CD4-positive, alpha-beta T cell treated with Interleukin-6 at 100 ng/mL for 8 hours (primary cell): ENCODE measurements at regions not wholly inside any gene's neighbourhood (a gene's known extent, or its start where the extent isn't known, plus 50 kb on each side); places are given as distances from the start of the nearest gene placed in this dataset.
"Not testable (repeated sequence)": the region's sequence is repeated elsewhere in the genome, so short reads cannot be mapped to it uniquely, and the experiment has no call there.

Source experiments
- DNase-seq: peaks from one replicate; pipeline ENCODE4 v3.0.0-alpha.2; 2020; ENCODE audit warnings: mixed read lengths, low spot score

DNA sequence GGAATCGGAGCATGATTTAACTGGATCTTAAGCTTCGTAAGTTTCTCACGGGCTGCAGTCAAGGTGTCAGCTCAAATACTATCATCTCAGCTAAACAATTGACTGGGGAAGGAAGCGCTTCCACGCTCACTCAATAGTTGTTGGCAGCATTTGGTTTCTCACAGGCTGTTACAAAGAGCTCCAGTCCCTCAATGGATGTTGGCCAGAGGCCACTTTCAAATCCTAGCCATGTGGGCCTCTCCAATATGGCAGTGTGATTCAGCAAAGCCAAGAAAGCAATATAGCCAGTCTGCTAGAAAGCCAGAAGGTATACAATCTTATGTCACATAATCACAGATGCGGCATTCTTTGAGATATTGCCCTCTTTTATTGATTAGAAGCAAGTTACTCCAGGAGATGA, 98.3 kb upstream of the PHACTR1 start:
- no peak for DNase-seq

DNA sequence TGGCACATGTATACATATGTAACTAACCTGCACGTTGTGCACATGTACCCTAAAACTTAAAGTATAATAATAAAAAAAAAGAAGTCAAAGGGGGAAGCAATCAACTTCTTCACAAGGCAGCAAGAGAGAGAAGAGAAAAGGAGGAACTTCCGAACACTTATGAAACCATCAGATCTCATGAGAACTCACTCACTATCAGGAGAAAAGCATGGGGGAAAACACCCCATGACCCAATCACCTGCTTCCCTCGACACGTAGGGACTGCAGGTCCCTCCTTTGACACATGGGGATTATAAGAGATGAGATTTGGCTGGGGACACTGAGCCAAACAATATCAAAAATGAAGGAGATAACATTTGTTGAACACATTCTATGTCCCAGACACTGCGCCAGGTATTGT, 94.8 kb upstream of the PHACTR1 start:
- no peak for DNase-seq

DNA sequence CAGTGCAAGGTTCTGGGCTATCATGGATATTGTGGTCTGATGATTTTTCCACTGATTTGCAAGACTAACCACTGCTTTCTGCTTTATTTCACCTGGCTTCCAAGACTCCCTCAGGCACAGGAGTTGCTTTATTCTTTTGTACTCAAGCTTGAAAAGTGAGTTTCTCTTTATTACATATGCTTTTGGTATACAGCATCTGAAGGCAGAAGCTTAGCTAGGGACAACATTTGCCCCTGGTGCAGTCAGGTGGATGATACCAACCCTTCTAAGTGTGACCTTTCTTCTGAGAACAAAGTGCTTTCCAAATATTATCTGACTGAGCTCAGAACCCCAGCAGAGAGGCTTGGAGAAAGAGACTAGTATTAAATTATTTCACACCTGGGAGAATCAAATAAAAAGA, 94.0 kb upstream of the PHACTR1 start:
- DNase-seq = no peak

DNA sequence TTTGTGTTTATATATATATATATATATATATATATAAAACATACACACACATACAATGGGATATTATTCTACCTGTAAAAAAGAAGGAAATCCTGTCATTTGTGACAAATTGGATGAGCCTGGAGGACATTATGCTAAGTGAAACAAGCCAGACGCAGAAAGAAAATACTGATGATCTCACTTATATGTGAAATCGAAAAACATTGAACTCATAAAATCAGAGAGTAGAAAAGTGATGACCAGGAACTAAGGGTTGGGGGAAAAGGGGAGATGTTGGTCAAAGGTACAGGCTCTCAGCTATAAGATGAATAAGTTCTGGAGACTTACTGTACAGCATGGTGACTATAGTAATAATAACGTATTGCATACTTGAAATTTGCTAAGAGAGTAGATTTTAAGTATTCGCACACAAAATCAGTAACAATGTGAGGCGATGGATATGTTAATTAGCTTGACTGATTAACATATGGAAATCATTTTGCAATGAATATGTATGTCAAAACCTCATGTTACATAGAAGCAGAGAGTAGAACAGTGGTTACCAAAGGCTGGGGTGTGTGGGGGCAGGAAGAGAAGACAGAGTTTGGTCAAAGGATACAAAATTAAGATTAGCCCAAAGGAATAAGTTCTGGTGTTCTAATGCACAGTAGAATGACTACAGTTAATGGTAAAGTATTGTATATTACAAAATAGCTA, 92.3 kb upstream of the PHACTR1 start:
- DNase-seq = no peak

DNA sequence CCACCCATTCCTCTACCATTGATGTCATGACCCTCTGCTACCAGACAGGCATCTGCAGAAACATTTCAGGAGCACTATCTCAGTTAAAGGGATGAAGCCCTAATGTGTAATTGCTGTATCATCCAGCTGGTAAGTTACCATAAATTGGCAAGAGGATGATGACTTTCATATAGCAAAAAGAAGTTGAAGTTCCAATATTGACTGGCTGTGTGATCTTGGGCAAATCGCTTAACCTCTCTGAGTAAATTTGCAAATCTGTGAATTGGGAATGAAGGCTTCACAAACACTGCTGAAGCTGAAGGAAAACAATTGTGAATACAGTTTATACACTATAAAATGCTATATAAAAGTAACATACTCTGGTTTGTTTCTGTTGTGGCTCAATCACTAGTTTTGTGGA, 89.5 kb upstream of the PHACTR1 start:
- DNase-seq = no peak

DNA sequence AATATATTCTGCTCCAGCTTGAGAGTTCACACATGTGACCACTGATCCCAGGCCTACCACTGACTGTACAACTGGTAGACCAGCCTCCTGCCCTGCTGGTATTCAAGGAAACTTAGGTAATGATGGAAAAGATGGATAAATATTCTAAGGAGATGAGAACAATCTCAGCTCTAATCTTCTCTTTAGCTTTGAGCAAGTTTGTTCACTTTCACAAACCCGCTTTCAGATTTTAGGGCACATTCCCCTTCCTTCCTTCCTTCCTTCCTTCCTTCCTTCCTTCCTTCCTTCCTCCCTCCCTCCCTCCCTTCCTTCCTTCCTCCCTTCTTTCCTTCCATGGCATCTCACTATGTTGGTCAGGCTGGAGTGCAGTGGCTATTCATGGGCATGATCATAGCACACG, 88.2 kb upstream of the PHACTR1 start:
- DNase-seq = no peak

DNA sequence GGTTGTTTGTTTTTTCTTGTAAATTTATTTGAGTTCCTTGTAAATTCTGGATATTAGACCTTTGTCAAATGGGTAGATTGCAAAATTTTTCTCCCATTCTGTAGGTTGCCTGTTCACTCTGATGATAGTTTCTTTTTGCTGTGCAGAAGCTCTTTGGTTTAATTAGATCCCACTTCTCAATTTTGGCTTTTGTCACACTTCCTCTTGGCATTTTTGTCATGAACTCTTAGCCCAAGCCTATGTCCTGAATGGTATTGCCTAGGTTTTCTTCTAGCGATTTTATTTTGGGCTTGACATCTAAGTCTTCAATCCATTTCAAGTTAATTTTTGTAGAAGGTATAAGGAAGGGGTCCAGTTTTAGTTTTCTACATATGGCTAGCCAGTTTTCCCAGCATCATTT, 82.8 kb upstream of the PHACTR1 start:
- DNase-seq = not testable (repeated sequence)

DNA sequence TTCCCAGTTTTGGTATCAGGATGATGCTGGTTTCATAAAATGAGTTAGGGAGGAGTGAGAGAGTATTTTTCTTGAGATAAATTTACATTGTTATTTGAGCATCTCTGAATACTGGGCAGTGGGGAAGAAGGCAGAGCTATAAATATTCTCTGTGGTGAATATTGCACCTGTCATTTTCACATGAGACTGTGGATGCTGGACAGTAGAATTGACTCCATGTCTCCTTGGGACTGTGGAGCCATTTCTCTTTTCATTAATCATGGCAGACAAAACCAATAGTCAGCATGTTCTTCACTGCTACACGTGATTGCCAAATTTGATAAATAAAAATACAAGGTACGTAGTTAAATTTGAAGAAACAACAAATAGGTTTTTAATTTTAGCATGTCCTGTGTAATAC, 81.2 kb upstream of the PHACTR1 start:
- DNase-seq = no peak

DNA sequence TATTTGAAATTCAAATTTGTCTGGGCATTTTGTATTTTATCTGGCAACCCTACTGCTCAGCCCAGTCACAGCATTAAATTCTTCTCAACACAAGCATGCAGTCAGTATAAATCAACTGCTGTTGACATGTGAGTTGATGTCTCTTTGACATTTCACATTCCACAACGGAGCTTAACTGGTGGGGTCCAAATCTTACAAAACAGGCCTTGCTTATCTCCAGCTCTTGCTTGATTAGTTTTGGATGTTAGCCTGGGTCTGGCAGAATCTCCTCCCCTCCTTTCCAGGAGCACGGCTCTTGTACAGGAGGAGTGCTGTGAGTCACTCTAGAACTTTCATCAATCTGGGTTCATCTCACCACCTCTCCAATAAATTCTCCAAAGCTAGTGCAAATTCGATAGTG, 80.8 kb upstream of the PHACTR1 start:
- DNase-seq = no peak

DNA sequence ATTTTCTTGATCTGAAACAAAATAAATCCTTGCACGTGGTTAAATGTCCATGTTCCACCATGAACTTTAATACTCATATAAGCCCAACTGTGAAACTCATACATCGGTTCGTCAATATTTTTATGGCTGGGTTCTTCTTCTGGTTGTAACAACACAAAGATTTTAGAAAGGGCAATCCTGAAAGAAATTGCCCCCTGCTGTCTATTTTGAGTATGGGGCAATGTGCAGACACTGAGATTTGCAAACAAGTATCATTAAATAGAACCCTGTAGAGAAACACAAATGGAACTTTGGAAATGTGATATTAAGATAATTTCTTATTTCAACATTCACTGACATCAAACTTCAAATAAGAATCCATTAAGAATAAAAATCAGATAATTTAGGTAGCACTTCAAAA, 80.2 kb upstream of the PHACTR1 start:
- DNase-seq = no peak

DNA sequence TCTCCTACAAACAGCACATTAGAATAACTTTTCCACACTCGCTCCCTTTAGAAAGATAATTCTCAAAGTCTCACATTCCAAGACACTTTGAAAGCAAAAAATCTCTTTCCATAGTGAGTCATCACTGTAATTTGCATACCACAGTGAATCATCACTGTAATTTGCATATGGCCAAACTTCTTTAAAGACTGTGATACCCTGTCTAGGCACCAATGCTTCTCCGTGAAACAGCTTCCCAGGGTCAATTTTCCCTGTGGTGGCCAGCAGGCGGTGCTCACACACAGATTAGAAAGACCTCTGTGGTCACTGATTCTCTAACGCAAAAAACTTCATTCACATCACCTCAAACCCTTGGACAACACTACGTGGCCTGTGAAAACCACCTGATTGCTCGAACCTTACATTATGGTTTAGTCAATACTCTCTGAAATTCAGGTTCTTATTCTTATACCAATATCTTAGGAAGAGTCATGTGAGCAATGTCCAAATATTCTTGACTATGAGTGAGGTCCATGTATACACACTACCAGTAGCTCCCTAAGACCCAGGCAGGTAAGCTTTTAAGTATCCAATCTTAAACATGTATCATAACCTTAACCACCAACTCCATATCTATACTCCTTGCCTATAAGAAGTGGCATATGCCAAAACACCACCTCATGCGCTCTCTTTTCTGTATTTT, 78.5 kb upstream of the PHACTR1 start:
- DNase-seq = no peak

DNA sequence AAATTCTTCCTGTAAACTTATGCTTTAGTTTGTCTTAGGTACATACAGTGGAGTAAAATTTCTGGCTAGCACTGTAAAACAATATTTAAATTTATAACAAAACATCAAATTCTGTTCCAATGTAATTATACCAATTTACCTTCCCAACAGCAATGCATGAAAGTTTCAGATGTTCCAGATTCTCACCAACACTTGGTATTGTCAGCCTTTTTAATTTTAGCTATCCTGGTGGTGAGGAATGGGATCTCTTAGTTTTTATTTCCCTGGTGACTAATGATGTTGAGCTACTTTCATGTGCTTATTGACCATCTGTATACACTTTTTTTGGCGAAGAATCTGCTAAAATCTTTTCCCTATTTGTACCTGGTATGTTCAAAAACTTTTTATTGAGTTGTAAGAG, 76.1 kb upstream of the PHACTR1 start:
- DNase-seq = no peak

DNA sequence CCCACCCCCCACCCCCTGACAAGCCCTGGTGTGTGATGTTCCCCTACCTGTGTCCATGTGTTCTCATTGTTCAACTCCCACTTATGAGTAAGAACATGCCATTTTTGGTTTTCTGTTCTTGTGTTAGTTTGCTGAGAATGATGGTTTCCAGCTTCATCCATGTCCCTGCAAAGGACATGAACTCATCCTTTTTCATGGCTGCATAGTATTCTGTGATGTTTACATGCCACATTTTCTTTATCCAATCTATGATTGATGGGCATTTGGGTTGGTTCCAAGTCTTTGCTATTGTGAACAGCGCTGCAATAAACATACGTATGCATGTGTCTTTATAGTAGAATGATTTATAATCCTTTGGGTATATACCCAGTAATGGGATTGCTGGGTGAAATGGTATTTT, 74.8 kb upstream of the PHACTR1 start:
- DNase-seq = not testable (repeated sequence)

DNA sequence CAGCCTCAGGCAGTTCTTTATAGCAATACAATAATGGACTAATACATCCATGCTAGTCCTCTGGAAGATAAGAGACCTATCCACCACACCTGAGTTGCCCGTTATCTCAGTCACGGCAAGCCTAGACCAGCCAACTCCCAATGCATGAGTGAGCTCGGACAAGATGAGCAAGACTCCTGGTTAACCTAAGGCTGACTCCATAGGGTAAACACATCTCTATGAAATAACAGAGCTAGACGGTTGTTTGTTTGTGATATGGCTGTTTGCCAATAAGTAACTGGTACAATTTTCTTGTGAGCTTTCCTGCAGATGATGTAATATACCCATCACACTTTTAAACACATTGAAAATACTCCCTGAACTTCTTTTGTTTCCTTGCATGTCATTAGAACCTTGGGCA, 70.6 kb upstream of the PHACTR1 start:
- no peak for DNase-seq

DNA sequence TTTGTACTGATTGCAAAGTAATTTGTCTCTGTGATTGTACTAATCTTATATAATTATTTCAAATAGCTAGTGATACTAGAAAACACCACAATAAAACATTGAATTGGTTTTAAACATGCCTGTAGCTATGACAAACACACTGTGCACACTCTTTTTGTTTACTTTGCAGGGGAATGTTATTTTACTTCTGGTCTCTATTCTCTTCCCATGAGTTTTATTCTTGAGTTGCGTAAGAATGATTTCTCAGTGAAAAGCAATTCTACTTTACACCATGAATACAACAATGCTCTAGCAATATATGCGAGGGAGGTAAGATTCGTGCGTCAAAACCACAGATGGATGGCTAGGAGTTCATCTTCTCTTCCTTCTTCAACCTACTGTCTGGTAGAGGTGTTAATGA, 68.4 kb upstream of the PHACTR1 start:
- DNase-seq = no peak

DNA sequence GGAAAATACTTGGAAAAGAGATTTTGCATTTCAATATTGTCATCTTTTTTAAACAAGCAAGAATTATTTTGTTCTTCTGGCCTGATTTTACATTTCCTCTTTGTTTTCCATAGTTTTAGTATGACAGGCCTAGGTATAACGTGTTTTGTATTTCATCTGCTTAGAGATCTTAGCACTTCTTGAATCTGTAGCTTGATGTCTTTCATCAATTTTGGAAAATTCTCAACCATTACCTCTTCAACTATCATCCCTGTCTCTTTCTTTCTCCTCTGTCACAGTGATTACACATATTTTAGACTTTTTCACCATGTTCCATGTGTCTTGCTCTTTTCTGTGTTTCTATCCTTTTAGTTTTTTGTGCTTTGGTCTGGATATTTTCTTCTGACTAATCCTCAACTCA, 67.2 kb upstream of the PHACTR1 start:
- DNase-seq = no peak

DNA sequence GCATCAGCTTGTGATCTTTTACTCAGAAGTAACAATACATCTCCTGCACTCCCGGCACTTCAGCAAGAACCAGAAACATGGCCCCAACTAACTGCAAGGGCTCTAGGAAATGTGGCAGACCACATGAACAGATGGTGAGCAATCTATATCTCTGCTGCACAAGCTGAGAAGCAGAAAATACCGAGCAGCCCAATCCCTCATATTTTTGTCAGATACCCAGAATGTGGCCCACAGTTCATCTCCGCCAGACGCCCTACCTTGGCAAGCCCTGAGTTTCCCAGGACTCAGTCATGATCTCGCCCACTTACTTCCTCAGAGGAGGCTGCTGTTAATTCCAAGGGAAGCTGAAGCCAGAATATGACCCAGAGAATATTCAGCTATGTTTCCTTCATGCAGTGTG, 63.1 kb upstream of the PHACTR1 start:
- no peak for DNase-seq

DNA sequence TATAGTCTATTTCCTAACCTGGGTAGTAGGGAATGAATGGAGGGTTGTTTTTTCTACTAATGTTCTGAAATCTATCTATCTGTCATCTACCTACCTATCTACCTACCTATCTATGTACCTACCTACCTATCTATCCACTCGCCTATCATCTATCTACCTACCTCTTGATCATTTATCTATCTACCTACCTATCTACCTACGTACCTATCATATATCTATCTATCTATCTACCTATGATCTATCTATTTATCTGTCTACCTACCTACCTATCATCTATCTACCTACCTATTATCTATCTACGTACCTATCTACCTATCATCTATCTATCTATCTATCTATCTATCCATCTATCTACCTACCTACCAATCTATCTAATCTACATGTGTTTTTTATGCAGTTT, 62.5 kb upstream of the PHACTR1 start:
- DNase-seq = no peak

DNA sequence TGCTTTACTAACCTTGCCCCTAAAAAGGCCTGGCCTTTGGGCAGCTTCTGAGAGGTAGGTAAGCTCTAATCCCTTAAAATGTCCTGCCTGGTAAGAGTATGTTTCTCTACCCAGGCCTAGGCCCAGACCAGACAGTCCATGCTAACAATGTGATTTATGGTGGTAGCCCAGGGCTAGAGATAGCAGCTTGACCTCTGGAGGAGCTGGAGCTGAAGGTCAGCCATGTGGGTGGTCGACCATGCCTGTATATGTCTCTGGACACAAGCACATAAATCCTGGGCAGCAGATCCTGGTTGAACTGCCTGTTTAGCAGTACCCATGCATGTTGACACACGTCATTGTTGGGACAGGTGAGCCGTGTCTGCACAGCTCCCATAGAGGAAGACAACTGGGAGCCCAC, 62.1 kb upstream of the PHACTR1 start:
- DNase-seq = no peak

DNA sequence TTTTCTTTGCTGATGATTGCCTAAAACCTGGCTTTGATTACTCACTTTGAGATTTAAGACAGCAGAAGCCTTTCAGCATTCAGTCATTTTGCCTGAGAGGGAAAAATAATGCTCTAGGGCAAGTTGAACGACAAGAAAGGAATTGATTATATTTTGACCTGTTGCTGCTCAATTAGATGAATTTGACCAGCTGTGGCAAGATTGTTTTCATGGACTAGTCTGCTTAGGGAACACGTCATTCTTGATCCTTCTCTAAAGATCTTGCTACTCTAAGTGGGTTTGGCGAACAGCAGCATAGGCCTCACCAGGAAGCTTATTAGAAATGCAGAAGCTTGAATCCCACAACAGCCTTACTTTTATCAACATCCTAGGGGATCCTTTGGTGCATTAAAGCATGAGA, 59.7 kb upstream of the PHACTR1 start:
- no peak for DNase-seq

DNA sequence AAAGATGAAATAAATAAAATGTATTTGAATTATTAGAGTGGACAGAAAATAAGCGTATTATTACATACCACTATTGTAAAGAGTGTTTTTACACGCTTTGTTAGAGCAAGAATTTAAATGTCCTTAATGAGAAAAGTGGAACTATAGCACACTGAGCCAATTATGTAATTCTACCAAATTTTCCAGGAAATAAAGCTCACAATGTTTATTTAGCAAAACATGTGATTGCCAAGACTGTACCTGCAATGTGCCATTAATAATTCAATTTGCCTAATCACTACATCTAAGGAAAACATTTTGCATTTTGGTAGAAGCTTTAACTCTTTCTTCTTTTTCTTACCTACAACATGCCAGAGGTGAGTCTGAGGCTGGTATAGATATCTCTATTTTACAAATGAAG, 58.7 kb upstream of the PHACTR1 start:
- DNase-seq = no peak

DNA sequence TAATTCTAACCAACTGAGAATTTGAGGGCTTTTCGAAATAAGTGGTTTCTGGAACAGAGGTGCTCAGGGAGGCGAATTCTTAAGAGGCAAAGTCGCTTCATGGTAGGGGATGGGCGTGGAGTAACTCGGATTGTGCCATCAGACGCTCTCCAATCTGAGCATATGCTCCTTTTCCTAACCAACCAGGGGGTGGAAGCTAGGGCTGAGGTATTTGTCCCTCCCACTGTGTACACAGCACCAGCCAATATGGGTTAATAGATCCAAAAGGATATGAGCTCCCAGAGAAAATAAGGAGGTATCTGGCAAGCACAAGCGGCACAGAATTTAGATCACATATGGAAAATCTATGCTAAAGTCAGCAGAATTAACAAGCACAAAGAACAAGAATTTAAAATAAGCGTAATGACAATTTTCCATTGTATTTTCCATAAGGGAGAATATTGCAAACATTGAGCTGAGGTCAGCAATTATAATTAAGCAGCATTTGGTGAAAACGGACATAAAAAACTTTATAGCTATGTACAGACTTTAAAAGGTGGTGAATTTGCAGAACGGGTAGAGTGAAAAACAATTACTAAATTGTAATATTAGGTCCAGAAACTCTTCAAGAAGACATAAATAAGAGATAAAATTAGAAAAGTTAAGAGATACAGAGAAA, 55.0 kb upstream of the PHACTR1 start:
- no peak for DNase-seq
